ENCODE measurements at regions not wholly inside any gene's neighbourhood (a gene's known extent, or its start where the extent isn't known, plus 50 kb on each side); places are given as distances from the start of the nearest gene placed in this dataset.
"Not testable (repeated sequence)": the region's sequence is repeated elsewhere in the genome, so short reads cannot be mapped to it uniquely, and the experiment has no call there.

DNA sequence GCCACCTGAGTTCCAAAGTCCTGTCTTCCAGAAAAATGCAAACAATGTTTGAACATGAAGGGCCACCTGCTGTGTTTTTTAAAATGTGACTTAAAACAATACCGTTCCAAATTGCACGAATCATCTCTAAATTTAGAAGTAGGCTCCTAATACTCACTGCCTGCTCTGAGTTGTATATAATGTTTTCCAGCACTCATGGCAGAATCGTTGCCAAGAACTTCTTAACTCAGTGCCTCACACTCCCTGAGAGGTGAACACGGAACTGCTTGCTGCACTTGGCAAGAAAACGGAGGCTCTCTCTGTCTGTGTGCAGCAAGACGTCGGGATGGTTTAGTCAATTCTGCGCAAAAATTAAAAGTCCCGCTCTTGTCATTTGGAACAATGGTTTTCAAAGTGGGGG is 757.3 kb upstream of the AUTS2 start (continued):
- TF ChIP-seq ZNF274 (IDR thresholded peaks at IDR 0.05; ENCODE audit: low read length) (no peak), ZNF274 (tag by site-specific recombination; IDR thresholded peaks at IDR 0.05; ENCODE audit: borderline replicate concordance) (no peak), ZNF600 (tag by site-specific recombination; IDR thresholded peaks at IDR 0.05) (no peak), ZNF707 (tag by site-specific recombination; IDR thresholded peaks at IDR 0.05) (no peak)

GRCh38 chr7:68843985-68844384 is 754.3 kb upstream of the AUTS2 start:
- POLR2A ChIA-PET; H3K9me3 ChIP-seq (ENCODE audit: control insufficient read depth, insufficient read depth, low read depth, low read length); CTCF ChIA-PET; H3K36me3 ChIP-seq (ENCODE audit: control insufficient read depth in 2 of 2, insufficient read depth in 1 of 2, low read length in 2 of 2); H3K27ac ChIP-seq (ENCODE audit: extremely low read depth, low read depth, low read length); H3K4me1 ChIP-seq (ENCODE audit: control insufficient read depth, insufficient read depth, low read length); H3K4me3 ChIP-seq (ENCODE audit: low read depth, low read length): not testable (repeated sequence)
- peak; percentile 44 for TF ChIP-seq ZNF555 (tag by site-specific recombination; conservative IDR thresholded peaks at IDR 0.05)
- 0 out of 2 replicates have a peak, but pooled peaks have one; percentile 31 for TF ChIP-seq ZNF266 (tag by site-specific recombination; IDR thresholded peaks at IDR 0.05; ENCODE audit: low read depth)
- 0 out of 2 replicates have a peak, but pooled peaks have one; percentile 29 for TF ChIP-seq ZBTB8A (tag by site-specific recombination; IDR thresholded peaks at IDR 0.05)
- peak; percentile 60; the same call in 1 of the 2 replicates for TF ChIP-seq ZNF394 (tag by site-specific recombination; IDR thresholded peaks at IDR 0.05; ENCODE audit: borderline replicate concordance)
- TF ChIP-seq ZBTB11 (tag by site-specific recombination; conservative IDR thresholded peaks at IDR 0.05; ENCODE audit: low read depth): peak; percentile 55
- TF ChIP-seq ZNF426 (tag by site-specific recombination; IDR thresholded peaks at IDR 0.05): peak; percentile 44
- TF ChIP-seq, protein P1, sequence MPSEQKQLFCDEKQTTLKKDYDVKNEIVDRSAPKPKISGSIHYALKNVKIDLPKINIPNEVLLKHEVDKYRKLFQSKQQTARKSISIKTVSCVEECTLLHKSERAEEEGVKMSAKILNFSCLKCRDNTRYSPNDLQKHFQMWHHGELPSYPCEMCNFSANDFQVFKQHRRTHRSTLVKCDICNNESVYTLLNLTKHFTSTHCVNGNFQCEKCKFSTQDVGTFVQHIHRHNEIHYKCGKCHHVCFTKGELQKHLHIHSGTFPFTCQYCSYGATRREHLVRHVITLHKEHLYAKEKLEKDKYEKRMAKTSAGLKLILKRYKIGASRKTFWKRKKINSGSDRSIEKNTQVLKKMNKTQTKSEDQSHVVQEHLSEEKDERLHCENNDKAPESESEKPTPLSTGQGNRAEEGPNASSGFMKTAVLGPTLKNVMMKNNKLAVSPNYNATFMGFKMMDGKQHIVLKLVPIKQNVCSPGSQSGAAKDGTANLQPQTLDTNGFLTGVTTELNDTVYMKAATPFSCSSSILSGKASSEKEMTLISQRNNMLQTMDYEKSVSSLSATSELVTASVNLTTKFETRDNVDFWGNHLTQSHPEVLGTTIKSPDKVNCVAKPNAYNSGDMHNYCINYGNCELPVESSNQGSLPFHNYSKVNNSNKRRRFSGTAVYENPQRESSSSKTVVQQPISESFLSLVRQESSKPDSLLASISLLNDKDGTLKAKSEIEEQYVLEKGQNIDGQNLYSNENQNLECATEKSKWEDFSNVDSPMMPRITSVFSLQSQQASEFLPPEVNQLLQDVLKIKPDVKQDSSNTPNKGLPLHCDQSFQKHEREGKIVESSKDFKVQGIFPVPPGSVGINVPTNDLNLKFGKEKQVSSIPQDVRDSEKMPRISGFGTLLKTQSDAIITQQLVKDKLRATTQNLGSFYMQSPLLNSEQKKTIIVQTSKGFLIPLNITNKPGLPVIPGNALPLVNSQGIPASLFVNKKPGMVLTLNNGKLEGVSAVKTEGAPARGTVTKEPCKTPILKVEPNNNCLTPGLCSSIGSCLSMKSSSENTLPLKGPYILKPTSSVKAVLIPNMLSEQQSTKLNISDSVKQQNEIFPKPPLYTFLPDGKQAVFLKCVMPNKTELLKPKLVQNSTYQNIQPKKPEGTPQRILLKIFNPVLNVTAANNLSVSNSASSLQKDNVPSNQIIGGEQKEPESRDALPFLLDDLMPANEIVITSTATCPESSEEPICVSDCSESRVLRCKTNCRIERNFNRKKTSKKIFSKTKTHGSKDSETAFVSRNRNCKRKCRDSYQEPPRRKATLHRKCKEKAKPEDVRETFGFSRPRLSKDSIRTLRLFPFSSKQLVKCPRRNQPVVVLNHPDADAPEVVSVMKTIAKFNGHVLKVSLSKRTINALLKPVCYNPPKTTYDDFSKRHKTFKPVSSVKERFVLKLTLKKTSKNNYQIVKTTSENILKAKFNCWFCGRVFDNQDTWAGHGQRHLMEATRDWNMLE (tag by site-specific recombination; conservative IDR thresholded peaks at IDR 0.05; ENCODE audit: low read depth): peak; percentile 68; the same call in 1 of the 2 replicates
- TF ChIP-seq ZNF623 (tag by site-specific recombination; IDR thresholded peaks at IDR 0.05): peak; percentile 29; the same call in 1 of the 2 replicates

GRCh38 chr7:68846811-68847325 is 751.4 kb upstream of the AUTS2 start:
- no peaks in the 10 kb centered on the region for H3K9me3 ChIP-seq (ENCODE audit: control insufficient read depth, insufficient read depth, low read depth, low read length)
- ChIA-PET POLR2A (no interaction called here), CTCF (no interaction called here)
- H3K4me3 ChIP-seq (ENCODE audit: low read depth, low read length): no peak overlapping the region
- TF ChIP-seq ZNF266 (tag by site-specific recombination; IDR thresholded peaks at IDR 0.05; ENCODE audit: low read depth): no peak
- no peaks in the 10 kb centered on the region for H3K4me1 ChIP-seq (ENCODE audit: control insufficient read depth, insufficient read depth, low read length)
- no peaks in the 10 kb centered on the region for H3K36me3 ChIP-seq (ENCODE audit: control insufficient read depth in 2 of 2, insufficient read depth in 1 of 2, low read length in 2 of 2)
- H3K27ac ChIP-seq (ENCODE audit: extremely low read depth, low read depth, low read length): no peak overlapping the region

Data from HEK293 (cell line).